ENCODE measurements at regions not wholly inside any gene's neighbourhood (a gene's known extent, or its start where the extent isn't known, plus 50 kb on each side); places are given as distances from the start of the nearest gene placed in this dataset.
"Not testable (repeated sequence)": the region's sequence is repeated elsewhere in the genome, so short reads cannot be mapped to it uniquely, and the experiment has no call there.

- DNase-seq (ENCODE audit: low read depth), result no peak
Observed at GRCh38 chr9:105978336-105978735, 284.0 kb downstream of the TMEM38B start.

GRCh38 chr9:105978826-105979225, 284.5 kb downstream of the TMEM38B start:
- DNase-seq (ENCODE audit: low read depth), result no peak

GRCh38 chr9:105979290-105979689, 284.9 kb downstream of the TMEM38B start:
- DNase-seq (ENCODE audit: low read depth), result no peak

- DNase-seq (ENCODE audit: low read depth), result no peak
Observed at GRCh38 chr9:105984714-105985113, 290.4 kb downstream of the TMEM38B start.

- DNase-seq (ENCODE audit: low read depth), result no peak
Observed at GRCh38 chr9:105993116-105993854, 298.9 kb downstream of the TMEM38B start.

GRCh38 chr9:105993921-105994715, 299.8 kb downstream of the TMEM38B start:
- DNase-seq (ENCODE audit: low read depth), result no peak

- no peak for DNase-seq (ENCODE audit: low read depth)
Observed at GRCh38 chr9:105994970-105995369, 300.6 kb downstream of the TMEM38B start.

GRCh38 chr9:106017198-106017740, 322.9 kb downstream of the TMEM38B start:
- no peak for DNase-seq (ENCODE audit: low read depth)

- no peak for DNase-seq (ENCODE audit: low read depth)
Observed at GRCh38 chr9:106019039-106019680, 324.8 kb downstream of the TMEM38B start.

GRCh38 chr9:106019702-106020101, 325.4 kb downstream of the TMEM38B start:
- DNase-seq (ENCODE audit: low read depth), result no peak

GRCh38 chr9:106020186-106020585, 325.8 kb downstream of the TMEM38B start:
- DNase-seq (ENCODE audit: low read depth), result no peak

GRCh38 chr9:106023455-106023854, 329.1 kb downstream of the TMEM38B start:
- no peak for DNase-seq (ENCODE audit: low read depth)

GRCh38 chr9:106025453-106025852, 331.1 kb downstream of the TMEM38B start:
- DNase-seq (ENCODE audit: low read depth), result no peak

GRCh38 chr9:106030146-106030545, 335.8 kb downstream of the TMEM38B start:
- DNase-seq (ENCODE audit: low read depth), result not testable (repeated sequence)

- no peak for DNase-seq (ENCODE audit: low read depth)
Observed at GRCh38 chr9:106032978-106033377, 338.6 kb downstream of the TMEM38B start.

- no peak for DNase-seq (ENCODE audit: low read depth)
Observed at GRCh38 chr9:106035806-106036205, 341.5 kb downstream of the TMEM38B start.

GRCh38 chr9:106038266-106039001, 344.1 kb downstream of the TMEM38B start:
- DNase-seq (ENCODE audit: low read depth), result no peak

- no peak for DNase-seq (ENCODE audit: low read depth)
Observed at GRCh38 chr9:106039151-106039935, 345.0 kb downstream of the TMEM38B start.

GRCh38 chr9:106041920-106042319, 347.6 kb downstream of the TMEM38B start:
- DNase-seq (ENCODE audit: low read depth), result not testable (repeated sequence)

- no peak for DNase-seq (ENCODE audit: low read depth)
Observed at GRCh38 chr9:106051545-106051944, 357.2 kb downstream of the TMEM38B start.

- DNase-seq (ENCODE audit: low read depth), result no peak
Observed at GRCh38 chr9:106052166-106052565, 357.8 kb downstream of the TMEM38B start.

Measured in stimulated activated CD8-positive, alpha-beta memory T cell treated with anti-CD3 and anti-CD28 coated beads, Interleukin-7, amount 100 ng/mL, for 24 hours (primary cell).